ENCODE measurements at regions not wholly inside any gene's neighbourhood (a gene's known extent, or its start where the extent isn't known, plus 50 kb on each side); places are given as distances from the start of the nearest gene placed in this dataset.
A peak's percentile ranks its signal among the peaks of the same experiment; 100 is the strongest.

- DNase-seq (ENCODE audit: low spot score), result no peak
- no peak for TF ChIP-seq CTCF (IDR thresholded peaks at IDR 0.05; ENCODE audit: extremely low read depth, missing control alignments)
These were observed 89.3 kb upstream of the ADAMTS16 start for GRCh38 chr5:5050801-5051200.

GRCh38 chr5:5055712-5056111 lies 84.4 kb upstream of the ADAMTS16 start:
- TF ChIP-seq CTCF (IDR thresholded peaks at IDR 0.05; ENCODE audit: extremely low read depth, missing control alignments), result no peak
- DNase-seq (ENCODE audit: low spot score), result no peak

GRCh38 chr5:5061836-5062235 lies 78.3 kb upstream of the ADAMTS16 start:
- no peak for TF ChIP-seq CTCF (IDR thresholded peaks at IDR 0.05; ENCODE audit: extremely low read depth, missing control alignments)
- no peak for DNase-seq (ENCODE audit: low spot score)

- DNase-seq (ENCODE audit: low spot score), result no peak
- TF ChIP-seq CTCF (IDR thresholded peaks at IDR 0.05; ENCODE audit: extremely low read depth, missing control alignments), result no peak
These were observed 77.4 kb upstream of the ADAMTS16 start for GRCh38 chr5:5062525-5063302.

DNA sequence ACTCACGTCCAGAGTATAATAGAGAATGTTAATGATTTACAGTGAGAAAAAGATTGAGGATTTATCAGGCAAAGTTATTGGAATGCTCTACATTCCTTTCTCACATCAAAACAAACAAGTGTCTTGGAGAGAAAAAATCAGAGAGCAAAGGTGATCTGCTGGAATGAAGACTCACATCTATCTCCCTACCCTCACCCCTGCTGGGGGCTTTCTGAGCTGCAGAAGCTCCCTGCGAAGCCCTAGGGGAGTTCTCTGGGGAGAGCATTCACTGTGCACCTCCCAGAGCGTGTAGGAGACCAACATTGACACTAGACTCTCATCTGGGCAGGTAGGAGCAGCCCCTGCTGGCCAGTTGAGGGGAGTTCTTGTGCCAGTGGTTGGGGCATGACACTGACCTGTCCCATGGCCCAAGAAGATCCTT lies 76.6 kb upstream of the ADAMTS16 start:
- peak; percentile 41 for DNase-seq (ENCODE audit: low spot score)
- TF ChIP-seq CTCF (IDR thresholded peaks at IDR 0.05; ENCODE audit: extremely low read depth, missing control alignments), result peak; percentile 22

DNA sequence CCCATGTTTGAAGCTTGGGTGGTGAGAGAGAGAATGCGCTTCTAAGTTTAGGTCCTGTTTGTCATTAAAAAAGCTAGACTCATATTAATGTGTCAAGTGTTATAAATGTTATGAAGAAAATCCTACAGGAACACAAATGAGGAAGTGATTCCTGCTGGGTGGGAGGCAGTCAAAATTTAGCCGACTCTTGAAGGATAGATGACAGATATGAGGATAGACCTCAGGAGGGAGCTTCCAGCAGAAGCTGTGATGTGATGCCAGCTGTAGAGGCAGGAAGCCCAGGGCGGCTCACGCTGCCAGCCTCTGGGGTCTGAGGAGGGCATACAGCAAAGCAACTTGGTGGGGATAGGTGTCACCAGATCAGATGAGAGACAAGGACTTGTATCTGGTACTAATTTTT lies 74.7 kb upstream of the ADAMTS16 start:
- no peak for TF ChIP-seq CTCF (IDR thresholded peaks at IDR 0.05; ENCODE audit: extremely low read depth, missing control alignments)
- DNase-seq (ENCODE audit: low spot score), result no peak

DNA sequence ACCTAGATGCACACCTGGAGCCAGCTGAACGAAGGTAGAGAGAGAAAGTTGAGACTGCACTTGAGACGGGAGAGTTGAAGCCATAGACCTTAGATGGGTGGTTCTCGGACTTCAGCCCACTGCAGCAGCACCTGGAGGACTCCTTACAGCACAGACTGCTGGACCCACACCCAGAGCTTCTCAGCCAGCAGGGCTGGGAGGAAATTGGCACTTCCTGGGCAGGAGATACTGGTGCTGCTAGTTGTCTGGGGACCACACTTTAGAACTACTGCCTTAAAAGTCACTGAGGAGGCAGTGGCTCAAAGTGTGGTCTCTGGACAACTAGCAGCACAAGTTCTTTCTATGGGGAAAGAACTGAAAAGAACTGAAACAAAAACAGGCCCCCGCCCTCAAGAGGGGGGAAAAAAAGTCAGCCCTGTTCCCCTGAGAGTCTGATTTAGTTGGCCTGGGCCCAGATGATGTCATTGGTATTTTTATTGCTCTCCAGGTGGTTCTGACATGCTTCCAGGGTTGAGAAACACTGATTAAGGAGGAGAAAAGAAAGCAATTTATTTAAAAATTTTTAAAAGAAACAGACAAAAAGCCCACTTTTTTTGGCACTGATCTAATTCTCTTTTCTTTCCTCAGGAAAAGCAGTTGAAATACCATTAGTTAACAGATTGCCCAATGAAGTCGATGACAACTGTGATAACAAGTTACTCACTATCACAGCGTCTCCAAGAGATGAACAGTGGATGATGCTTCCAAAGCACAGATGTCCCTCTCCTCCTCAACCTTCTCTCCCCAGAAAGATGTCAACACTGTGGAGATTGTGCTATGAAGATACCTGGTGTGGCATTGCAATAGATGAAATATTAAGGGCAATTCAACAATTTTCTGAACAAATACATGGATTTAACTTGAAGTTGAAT lies 73.6 kb upstream of the ADAMTS16 start:
- TF ChIP-seq CTCF (IDR thresholded peaks at IDR 0.05; ENCODE audit: extremely low read depth, missing control alignments), result no peak
- peak; percentile 18 for DNase-seq (ENCODE audit: low spot score)

All from GM20000 (cell line).